Middle frontal gyrus (tissue), 1 donor: ENCODE measurements at regions not wholly inside any gene's neighbourhood (a gene's known extent, or its start where the extent isn't known, plus 50 kb on each side); places are given as distances from the start of the nearest gene placed in this dataset.

Experiments used
- DNase-seq: peaks from one replicate; pipeline ENCODE4 v3.0.0-alpha.2; 2015; ENCODE audit warnings: low spot score; ENCODE audit errors: extremely low spot score

GRCh38 chr5:33282157-33282556 lies 158.6 kb upstream of the TARS1 start:
- no peak for DNase-seq

GRCh38 chr5:33282696-33283095 lies 158.1 kb upstream of the TARS1 start:
- DNase-seq: no peak

DNA sequence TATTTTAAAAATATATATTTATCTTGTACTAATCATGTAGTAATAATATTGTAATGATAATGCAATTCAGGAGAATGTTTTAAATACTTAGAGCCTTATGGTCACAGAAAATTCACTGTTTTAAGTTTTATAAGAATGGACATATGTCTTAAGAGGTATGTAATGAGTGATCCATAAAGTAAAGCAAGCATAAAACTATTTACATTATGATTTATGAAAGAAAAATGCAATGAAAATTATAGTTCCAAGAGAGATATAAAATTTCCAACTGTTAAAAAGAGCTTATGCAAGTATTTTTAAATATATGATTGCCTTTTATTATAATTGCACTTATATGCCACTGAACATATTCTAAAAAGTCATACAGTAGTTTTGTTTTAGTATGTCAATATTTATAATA lies 157.5 kb upstream of the TARS1 start:
- DNase-seq: no peak

- no peak for DNase-seq
These were observed 156.1 kb upstream of the TARS1 start for GRCh38 chr5:33284681-33285080.

GRCh38 chr5:33287242-33287641 lies 153.5 kb upstream of the TARS1 start:
- no peak for DNase-seq

GRCh38 chr5:33291216-33292000 lies 149.4 kb upstream of the TARS1 start:
- DNase-seq: no peak

- DNase-seq: no peak
These were observed 143.0 kb upstream of the TARS1 start for GRCh38 chr5:33297760-33298216.

DNA sequence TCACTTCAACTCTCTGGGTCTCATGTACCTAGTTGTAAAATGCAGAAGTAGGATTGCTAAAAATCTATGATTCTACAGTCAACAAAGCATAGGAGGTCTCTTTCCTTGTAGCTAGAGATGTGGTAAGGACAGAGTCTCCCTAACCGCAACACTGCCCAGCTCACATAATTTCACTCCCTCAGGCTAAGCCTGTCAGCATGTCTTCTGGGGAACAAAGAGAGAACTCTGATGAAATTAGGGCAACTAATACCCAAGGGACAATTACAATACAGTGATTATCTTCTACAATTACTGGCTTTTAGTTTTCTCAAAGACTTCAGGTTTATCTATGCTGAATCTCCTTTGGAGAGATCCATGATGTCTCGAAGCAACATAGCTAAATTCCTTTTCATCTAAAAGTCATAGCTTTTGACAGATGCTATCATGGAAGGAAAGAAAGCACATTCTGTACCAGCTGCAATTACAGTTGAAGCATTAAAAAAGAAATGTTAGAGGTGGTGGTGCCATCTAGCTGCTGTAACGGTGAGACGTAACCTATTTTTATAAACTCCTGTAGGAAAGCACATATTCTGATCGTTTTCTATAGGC lies 141.1 kb upstream of the TARS1 start:
- DNase-seq: no peak

GRCh38 chr5:33300209-33300742 lies 140.5 kb upstream of the TARS1 start:
- no peak for DNase-seq

- no peak for DNase-seq
These were observed 137.1 kb upstream of the TARS1 start for GRCh38 chr5:33303579-33304095.

DNA sequence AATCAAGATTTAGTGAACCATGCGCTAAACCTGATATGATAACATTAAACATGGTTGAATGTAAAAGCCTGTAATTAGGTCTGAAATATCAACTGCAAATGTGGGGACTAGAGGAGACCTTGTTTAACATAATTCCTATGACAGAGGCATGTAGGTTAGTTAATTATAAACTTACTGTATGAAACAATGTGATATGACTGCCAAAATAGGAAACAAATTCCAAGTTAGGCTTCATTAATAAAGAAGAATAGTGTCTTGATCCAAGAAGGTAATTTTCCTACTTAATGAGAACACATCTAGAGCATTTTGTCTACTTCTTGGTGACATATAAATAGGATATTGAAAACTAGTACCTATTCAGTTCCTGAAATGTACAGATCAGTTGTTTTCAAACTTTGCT lies 136.2 kb upstream of the TARS1 start:
- DNase-seq: no peak

- DNase-seq: no peak
These were observed 135.2 kb upstream of the TARS1 start for GRCh38 chr5:33305572-33305971.

- no peak for DNase-seq
These were observed 134.0 kb upstream of the TARS1 start for GRCh38 chr5:33306758-33307157.

- DNase-seq: no peak
These were observed 132.2 kb upstream of the TARS1 start for GRCh38 chr5:33308586-33308985.

DNA sequence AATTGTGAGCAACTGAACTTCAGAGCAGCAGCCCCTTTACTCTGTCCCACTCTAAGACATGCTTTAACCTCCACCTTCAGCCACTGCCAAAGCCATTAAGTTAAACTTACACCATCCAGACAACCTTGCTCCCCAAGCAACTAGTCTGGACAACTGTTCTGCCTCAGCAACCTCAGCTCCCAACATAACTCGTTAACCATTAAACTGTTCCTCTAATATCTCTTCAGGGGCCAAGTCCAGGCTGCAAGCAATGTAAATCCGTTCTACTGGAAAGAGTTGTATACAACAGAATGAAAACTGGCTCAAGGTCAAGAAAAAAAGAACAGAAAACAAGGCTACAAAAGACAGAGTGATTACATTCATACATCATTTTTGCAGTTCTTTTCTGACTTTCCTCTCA lies 131.7 kb upstream of the TARS1 start:
- DNase-seq: no peak

- DNase-seq: no peak
These were observed 131.0 kb upstream of the TARS1 start for GRCh38 chr5:33309536-33310345.

GRCh38 chr5:33310451-33310850 lies 130.3 kb upstream of the TARS1 start:
- no peak for DNase-seq

GRCh38 chr5:33311893-33312292 lies 128.9 kb upstream of the TARS1 start:
- DNase-seq: no peak

GRCh38 chr5:33312571-33313549 lies 127.9 kb upstream of the TARS1 start:
- no peak for DNase-seq

GRCh38 chr5:33315189-33315588 lies 125.6 kb upstream of the TARS1 start:
- no peak for DNase-seq

GRCh38 chr5:33316773-33317172 lies 124.0 kb upstream of the TARS1 start:
- DNase-seq: no peak
